DMS53 treated with DMSO at 0.1 percent for 48 hours (cell line): ENCODE measurements at regions not wholly inside any gene's neighbourhood (a gene's known extent, or its start where the extent isn't known, plus 50 kb on each side); places are given as distances from the start of the nearest gene placed in this dataset.
"Not testable (repeated sequence)": the region's sequence is repeated elsewhere in the genome, so short reads cannot be mapped to it uniquely, and the experiment has no call there.

Source experiments
- DNase-seq: peaks from one replicate; lab custom pipeline; 2025; ENCODE audit not compliant: unreplicated experiment; lab: John Stamatoyannopoulos, UW

GRCh38 chr6:141463237-141463977 lies 669.3 kb upstream of the GJE1 start:
- DNase-seq, result no peak

- no peak for DNase-seq
Observed at GRCh38 chr6:141460743-141461484, 671.8 kb upstream of the GJE1 start.

- DNase-seq, result not testable (repeated sequence)
Observed at GRCh38 chr6:141460245-141460644, 672.5 kb upstream of the GJE1 start.

GRCh38 chr6:141457984-141458383 lies 674.7 kb upstream of the GJE1 start:
- DNase-seq, result not testable (repeated sequence)

GRCh38 chr6:141452354-141452686 lies 680.4 kb upstream of the GJE1 start:
- no peak for DNase-seq

- DNase-seq, result no peak
Observed at GRCh38 chr6:141451511-141452353, 681.0 kb upstream of the GJE1 start.

GRCh38 chr6:141451181-141451510 lies 681.6 kb upstream of the GJE1 start:
- no peak for DNase-seq

- DNase-seq, result no peak
Observed at GRCh38 chr6:141445928-141446628, 686.6 kb upstream of the GJE1 start.

GRCh38 chr6:141443668-141444289 lies 688.9 kb upstream of the GJE1 start:
- no peak for DNase-seq

- no peak for DNase-seq
Observed at GRCh38 chr6:141443032-141443431, 689.7 kb upstream of the GJE1 start.

GRCh38 chr6:141439513-141439912 lies 693.2 kb upstream of the GJE1 start:
- DNase-seq, result no peak

- no peak for DNase-seq
Observed at GRCh38 chr6:141437685-141438084, 695.0 kb upstream of the GJE1 start.

GRCh38 chr6:141437011-141437410 lies 695.7 kb upstream of the GJE1 start:
- DNase-seq, result no peak

GRCh38 chr6:141426400-141426980 lies 706.2 kb upstream of the GJE1 start:
- no peak for DNase-seq

GRCh38 chr6:141421378-141421777 lies 711.3 kb upstream of the GJE1 start:
- peak; percentile 2 for DNase-seq

- no peak for DNase-seq
Observed at GRCh38 chr6:141418076-141418475, 714.6 kb upstream of the GJE1 start.

GRCh38 chr6:141415896-141416295 lies 716.8 kb upstream of the GJE1 start:
- DNase-seq, result no peak

- no peak for DNase-seq
Observed at GRCh38 chr6:141413196-141413595, 719.5 kb upstream of the GJE1 start.

- DNase-seq, result no peak
Observed at GRCh38 chr6:141406761-141407160, 726.0 kb upstream of the GJE1 start.

- no peak for DNase-seq
Observed at GRCh38 chr6:141403827-141404226, 728.9 kb upstream of the GJE1 start.
